ENCODE measurements at regions not wholly inside any gene's neighbourhood (a gene's known extent, or its start where the extent isn't known, plus 50 kb on each side); places are given as distances from the start of the nearest gene placed in this dataset.

DNA sequence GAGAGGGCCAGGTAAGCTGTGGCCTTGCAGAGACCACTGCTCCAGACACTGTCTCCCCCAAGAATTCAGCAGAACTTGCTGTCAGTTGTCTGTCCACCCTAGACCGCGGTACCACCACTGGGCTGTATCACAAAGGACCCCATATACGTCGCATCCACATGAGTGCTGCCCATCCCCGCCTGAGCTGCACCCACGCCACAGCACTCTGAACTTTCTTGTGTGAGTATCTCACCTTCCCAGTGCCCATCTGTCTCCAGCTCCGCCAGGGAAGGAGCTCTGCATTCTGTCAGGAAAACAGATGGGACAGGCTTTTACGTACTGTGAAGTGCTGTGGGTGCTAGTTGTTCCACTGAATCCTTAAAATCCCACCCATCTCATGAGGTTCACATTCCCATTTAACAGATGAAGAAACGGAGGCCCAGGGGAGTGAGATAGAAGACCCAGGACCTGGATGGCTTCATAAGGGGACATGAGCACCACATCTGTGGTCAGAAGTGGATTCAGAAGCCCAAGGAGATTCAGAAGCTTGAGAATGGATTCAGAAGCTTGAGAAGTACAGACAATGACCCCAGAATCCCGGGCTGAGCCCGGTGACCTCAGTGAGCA, 102.5 kb upstream of the ZMIZ1 start:
- TF ChIP-seq POLR2AphosphoS5 (IDR thresholded peaks at IDR 0.05; ENCODE audit: low read depth, low read length) (no peak), SIN3A (IDR thresholded peaks at IDR 0.05; ENCODE audit: borderline replicate concordance, insufficient read depth, low read length) (no peak), TAF1 (IDR thresholded peaks at IDR 0.05; ENCODE audit: borderline replicate concordance, insufficient read depth, low read length) (no peak)
- TF ChIP-seq, protein P1, sequence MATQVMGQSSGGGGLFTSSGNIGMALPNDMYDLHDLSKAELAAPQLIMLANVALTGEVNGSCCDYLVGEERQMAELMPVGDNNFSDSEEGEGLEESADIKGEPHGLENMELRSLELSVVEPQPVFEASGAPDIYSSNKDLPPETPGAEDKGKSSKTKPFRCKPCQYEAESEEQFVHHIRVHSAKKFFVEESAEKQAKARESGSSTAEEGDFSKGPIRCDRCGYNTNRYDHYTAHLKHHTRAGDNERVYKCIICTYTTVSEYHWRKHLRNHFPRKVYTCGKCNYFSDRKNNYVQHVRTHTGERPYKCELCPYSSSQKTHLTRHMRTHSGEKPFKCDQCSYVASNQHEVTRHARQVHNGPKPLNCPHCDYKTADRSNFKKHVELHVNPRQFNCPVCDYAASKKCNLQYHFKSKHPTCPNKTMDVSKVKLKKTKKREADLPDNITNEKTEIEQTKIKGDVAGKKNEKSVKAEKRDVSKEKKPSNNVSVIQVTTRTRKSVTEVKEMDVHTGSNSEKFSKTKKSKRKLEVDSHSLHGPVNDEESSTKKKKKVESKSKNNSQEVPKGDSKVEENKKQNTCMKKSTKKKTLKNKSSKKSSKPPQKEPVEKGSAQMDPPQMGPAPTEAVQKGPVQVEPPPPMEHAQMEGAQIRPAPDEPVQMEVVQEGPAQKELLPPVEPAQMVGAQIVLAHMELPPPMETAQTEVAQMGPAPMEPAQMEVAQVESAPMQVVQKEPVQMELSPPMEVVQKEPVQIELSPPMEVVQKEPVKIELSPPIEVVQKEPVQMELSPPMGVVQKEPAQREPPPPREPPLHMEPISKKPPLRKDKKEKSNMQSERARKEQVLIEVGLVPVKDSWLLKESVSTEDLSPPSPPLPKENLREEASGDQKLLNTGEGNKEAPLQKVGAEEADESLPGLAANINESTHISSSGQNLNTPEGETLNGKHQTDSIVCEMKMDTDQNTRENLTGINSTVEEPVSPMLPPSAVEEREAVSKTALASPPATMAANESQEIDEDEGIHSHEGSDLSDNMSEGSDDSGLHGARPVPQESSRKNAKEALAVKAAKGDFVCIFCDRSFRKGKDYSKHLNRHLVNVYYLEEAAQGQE (IDR thresholded peaks at IDR 0.05; ENCODE audit: insufficient read depth in 1 of 2, low read depth in 2 of 2, low read length in 2 of 2): no peak
